HG02981 (cell line): ENCODE measurements at regions not wholly inside any gene's neighbourhood (a gene's known extent, or its start where the extent isn't known, plus 50 kb on each side); places are given as distances from the start of the nearest gene placed in this dataset.

ENCODE experiments used
- ATAC-seq: cut with Tn5 transposase; IDR thresholded peaks from one replicate; pipeline ENCODE4 v1.9.1; 2021; ENCODE audit warnings: mild to moderate bottlenecking, moderate library complexity; ENCODE audit not compliant: unreplicated experiment

DNA sequence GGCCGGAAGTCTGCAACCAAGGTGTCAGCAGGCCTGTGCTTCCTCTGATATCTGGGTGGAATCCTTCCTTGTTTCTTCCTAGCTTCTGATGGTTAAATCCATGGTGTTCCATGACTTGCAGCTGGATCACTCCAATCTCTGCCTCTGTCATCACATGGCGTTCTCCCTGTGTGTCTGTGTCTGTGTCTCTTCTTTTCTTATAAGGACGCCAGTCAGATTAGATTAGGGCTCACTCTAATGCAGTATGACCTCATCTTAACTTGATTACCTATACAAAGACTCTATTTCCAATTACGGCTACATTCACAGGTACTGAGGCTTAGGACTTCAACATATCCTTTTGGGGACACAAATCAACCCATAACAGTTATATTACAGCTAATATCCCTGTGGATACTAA is 70.3 kb upstream of the FAM3C start:
- no peak for ATAC-seq

DNA sequence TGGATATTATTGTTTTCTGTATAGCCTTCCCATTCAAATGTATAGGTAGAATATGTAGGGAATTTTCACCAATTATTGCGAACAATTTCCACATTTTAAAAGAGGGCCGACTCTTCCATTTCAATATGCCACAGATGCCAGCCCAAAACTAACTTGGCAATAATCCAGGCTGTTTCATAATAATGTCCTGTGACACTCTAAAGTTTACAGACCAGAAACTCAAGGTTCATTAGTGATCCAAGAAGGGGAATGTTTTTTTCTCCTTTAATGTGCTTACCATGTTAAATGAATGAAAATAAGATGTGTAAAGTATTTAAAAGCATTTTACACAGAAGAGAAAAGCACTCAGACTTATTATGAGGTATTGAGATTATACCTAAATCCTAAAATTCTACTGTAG is 63.0 kb upstream of the FAM3C start:
- no peak for ATAC-seq

DNA sequence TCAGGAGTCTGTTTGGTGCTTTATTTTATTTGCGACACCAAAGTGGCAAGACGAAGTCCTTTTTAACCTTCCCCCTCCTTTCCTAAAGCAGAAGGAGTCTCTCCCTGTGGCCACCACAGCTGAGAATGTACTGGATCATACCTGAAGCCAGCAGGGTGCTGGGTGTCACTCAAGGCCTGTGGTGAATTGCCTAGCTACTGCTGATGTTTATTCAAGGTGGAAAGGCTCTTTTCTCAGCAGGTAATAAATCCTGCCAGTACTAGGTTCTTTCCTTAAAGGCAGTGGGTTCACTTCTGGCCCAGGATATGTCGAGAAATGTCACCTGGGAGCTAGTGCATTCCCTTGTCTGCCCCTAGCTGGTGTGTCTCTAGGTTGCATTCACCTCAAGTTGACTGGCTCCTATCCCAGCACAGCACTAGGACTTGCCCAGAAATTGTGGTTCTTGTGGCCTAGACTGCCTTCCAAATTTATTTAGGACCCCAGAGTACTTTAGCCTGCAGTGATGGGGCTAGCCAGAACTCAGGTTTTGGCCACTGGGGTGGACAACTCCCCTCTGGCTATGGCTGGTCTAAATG is 60.8 kb upstream of the FAM3C start:
- no peak for ATAC-seq

DNA sequence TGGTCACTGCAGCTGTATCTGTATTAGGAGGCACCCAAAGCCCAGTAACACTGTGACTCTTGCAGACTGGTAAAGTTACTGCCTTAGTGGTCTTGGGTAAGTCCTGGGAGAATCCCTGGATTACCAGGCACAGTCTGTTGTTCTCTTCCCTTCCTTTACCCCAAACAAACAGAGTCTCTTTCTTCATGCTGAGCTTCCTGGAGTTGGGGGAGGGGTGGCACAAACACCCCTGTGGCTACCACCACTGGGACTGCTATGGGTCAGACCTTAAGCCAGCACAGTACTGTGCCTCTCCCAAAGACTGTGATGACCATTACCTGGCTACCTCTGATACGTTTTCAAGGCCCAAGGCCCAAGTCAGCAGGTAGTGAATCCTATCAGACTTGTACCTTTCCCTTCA is 59.9 kb upstream of the FAM3C start:
- no peak for ATAC-seq

DNA sequence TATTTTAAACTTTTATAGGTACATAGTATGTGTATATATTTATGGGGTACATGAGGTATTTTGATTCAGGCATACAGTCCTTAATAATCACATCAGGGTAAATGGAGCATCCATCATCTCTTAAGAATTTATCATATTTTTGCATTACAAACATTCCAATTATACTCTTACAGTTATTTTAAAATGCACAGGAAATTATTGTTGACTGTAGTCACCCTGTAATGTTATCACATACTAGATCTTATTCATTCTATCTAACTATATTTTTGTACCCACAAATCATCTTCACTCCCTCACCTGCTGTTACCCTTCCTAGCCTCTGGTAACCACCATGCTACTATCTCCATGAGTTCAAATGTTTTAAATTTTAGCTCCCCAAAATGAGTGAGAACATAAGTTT is 56.3 kb upstream of the FAM3C start:
- no peak for ATAC-seq

DNA sequence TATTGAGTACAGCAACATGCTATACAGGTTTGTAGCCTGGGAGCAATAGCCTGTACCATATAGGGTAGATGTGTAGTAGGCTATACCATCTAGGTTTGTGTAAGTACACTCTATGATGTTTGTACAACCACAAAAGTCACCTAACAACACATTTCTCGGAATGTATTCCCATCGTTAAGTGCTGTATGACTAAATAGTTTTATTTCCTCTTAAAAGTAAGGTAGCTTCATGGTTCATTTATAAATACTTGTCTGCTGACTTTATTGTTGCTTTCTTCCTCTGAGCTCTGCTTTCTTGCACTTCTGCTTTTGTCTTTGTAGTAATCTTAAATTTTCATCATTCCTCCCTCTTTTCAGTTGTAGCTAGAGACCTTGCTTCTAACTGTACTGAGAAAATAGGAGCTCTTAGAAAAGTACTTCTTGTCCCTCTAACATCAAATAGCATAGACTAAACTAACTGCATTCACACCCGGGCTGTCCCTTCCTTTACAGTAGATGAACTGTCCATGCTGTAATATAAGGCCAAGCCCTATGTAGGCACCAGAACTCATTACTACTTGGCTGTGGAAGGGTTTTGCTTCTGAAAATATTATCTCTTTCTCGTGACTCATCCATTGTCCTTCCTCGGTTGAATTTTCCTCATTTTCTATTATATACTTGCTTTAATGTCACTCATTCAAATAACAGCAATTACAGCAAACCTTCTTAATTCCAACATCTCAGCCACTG is 55.4 kb upstream of the FAM3C start:
- no peak for ATAC-seq

DNA sequence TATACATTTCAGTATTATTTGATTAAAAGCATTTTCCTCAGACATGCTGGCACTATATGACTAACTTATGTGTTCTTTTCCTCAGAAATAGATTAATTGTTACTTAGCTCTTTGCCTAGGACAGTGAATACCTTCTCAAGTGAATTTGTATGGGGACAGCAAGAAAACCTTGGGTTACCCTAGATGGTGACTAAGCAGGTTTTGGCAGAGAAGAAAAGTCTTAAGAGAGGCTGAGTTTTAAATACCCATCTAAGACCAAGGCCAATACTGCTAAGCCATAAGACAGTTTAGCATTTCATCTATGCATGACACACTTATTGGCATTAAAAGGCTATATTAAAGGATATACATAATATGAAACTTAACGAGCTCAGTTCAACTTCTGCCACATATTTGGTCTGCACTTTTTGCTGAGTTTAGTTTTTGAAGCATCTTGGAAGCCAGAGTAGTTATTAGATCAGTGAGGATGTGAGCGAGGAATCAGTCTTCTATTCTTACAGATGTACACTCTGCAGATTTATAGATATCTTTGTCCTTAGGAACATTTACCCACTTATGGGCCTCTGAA is 54.6 kb upstream of the FAM3C start:
- ATAC-seq: no peak

DNA sequence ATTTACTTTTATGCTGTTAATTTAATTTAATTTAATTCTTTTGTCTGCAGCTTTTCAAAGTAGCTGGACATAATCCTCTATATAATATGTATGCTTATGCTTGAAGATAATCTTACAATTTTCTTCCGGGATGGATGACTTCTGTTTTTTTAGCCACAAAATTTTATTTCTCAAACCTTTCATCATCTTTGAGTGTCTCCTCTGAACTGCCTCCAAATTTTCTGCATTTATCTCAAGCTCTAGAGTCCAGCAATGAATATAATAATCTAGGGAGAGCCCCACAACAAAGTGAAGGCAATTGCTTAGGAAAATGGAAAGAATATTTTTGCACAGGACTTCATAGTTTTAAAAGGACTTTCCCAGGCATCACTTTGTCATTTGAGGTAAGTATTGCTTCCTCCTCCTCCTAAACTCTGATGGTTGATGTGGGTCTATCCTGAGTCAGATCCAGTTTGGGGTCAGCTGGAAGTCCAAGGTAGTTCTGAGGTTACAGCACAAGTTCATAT is 53.7 kb upstream of the FAM3C start:
- ATAC-seq: no peak

DNA sequence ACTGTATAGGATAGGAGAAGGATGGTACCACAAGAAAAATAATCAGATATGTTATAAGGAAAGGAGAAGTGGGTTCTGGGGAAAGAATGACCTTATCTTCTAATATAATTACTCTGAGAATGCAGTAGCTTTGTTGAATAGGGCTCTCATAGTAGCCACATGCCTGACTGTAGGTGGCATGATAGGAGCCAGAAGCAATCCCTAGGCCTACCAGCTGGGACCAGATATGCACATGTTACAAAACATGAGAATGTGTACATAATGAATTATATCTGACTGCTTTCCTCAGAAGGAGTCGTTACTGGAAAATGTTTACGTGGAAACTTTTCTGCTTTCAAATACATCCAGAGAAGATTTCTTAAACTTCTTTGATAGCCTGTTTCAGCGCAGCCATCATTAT is 53.2 kb upstream of the FAM3C start:
- no peak for ATAC-seq

DNA sequence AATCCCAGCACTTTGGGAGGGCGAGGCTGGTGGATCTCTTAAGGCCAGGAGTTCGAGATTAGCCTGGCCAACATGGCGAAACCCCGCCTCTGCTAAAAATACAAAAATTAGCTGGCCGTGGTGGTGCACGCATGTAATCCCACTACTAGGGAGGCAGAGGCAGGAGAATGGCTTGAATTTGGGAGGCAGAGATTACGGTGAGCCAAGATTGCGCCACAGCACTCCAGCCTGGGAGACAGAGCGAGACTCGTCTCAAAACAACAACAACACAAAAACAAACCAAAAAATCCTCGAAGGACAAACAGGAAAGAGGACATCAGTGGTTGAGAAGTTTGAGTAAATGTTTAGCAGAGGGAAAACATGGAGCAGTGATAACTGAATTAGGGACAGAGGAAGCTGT is 52.3 kb upstream of the FAM3C start:
- no peak for ATAC-seq

DNA sequence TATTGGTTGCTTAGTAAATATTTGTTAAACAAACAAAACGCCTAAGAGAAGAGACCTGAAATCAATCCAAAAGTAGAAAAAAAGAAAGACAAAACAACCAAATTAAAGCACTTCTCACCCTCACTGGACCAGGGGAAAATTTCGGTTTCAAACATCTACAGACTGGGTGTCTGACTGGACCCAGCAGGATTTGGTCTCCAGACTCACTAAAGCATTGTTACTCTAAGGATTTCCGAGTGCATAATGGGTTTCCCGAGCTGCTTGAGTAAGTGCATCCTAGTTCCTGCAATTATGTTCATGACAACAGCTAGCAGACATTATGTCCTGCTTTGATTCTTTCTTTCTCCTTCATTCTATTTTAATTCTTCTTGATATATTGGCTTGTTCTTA is 51.8 kb upstream of the FAM3C start:
- no peak for ATAC-seq

DNA sequence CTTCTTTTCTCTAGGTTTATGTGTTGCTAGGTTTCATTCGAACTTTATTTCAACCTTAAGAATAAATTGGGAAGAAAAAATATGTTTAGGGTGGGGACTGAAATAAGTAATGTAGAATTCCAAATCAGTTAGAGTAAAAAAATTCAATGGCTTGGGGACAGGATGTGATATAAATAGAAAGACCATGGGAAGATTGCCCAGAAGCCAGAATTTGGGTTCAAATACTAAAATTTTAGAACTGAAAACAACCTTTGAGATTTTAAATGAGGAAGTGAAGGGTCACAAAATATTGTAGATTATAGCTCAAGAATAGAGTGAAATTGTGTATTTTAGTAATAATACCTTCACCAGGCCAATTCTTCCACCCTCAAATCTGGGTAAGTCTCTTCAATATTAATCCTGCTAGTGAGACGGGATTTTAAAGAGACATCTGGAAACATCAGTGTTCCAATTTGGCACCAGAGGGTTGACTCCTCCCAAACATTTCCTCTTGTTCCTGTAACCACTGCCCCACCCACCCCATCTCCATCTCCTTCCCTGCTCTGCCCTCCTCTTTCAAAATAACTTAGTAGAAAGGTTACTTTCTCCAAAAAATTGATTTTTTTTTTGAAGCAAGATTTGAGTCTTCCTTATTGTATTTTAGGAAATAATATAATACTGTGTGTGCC is 51.3 kb upstream of the FAM3C start:
- no peak for ATAC-seq

DNA sequence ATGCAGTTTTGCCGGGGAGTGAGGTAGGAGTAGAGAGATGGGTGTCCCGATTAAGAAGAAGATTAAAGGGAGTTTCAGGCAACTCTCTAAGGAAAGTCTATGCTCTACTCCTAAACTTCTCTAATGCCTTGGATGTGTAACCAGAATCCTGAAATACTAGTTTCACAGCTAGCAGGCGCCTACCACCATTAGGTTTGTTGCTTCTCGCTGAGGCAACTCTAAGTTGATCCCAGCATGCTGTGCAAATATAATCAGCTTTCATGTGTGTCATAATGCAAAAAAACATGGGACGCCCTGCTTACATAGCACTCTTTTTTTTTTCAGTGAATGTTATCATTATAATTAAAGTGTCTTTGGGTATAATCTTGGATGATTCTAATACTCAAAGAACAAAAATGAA is 50.4 kb upstream of the FAM3C start:
- no peak for ATAC-seq
